Neural cell (in vitro differentiated cells): ENCODE measurements at regions not wholly inside any gene's neighbourhood (a gene's known extent, or its start where the extent isn't known, plus 50 kb on each side); places are given as distances from the start of the nearest gene placed in this dataset.

ENCODE experiments used
- CTCF ChIP-seq: fragments of 450-650 bp; IDR thresholded peaks from 2 replicates; pipeline ENCODE4 v1.5.1; 2014; ENCODE audit warnings: antibody characterized with exemption, mild to moderate bottlenecking, moderate library complexity; ENCODE audit not compliant: poor library complexity, severe bottlenecking
- EP300 ChIP-seq: fragments of 450-650 bp; conservative IDR thresholded peaks from 2 replicates; pipeline ENCODE4 v1.6.1; 2014; ENCODE audit warnings: antibody characterized with exemption, mild to moderate bottlenecking, moderate library complexity; ENCODE audit not compliant: poor library complexity, severe bottlenecking
- EZH2 ChIP-seq: fragments of 200-600, 300-800 bp; shearing (Covaris generic), sonication (generic); IDR thresholded peaks from 2 replicates; pipeline ENCODE4 v1.6.1; 2014; ENCODE audit warnings: antibody characterized with exemption, low read length, borderline replicate concordance, mild to moderate bottlenecking; ENCODE audit not compliant: insufficient read depth, poor library complexity, severe bottlenecking
- POLR2AphosphoS5 ChIP-seq: IDR thresholded peaks from 2 replicates; pipeline ENCODE4 v1.6.1; 2012

DNA sequence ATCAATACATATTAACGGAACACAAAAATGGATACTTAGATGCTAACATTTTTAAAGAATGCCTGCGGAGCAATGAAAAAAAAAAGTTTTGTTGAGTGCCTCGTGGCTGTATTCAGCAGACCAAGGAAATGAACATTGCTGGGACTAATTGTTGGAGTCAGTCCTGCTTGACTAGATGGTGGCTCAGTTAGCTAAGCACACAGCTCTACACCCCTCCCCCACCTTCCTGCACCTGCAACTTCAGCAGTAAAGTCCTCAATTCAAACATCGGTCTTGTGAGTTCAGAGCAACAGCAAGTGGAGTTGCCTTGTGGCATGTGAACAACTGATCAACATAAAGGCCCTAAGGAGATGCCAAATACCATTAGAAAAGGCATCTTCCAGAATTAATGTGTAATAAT, 326.0 kb upstream of the NPSR1 start:
- no peak for TF ChIP-seq POLR2AphosphoS5
- no peak for TF ChIP-seq CTCF
- no peak for TF ChIP-seq EZH2
- TF ChIP-seq EP300, result no peak
